Activated naive CD4-positive, alpha-beta T cell treated with anti-CD3 and anti-CD28 coated beads, Interleukin-2, amount 50 U/mL, for 24 hours (primary cell): ENCODE measurements at regions not wholly inside any gene's neighbourhood (a gene's known extent, or its start where the extent isn't known, plus 50 kb on each side); places are given as distances from the start of the nearest gene placed in this dataset.
"Not testable (repeated sequence)": the region's sequence is repeated elsewhere in the genome, so short reads cannot be mapped to it uniquely, and the experiment has no call there.

Experiments used
- H3K27ac Mint-ChIP-seq: one replicate; pipeline ENCODE4 v1.8.0; 2021; ENCODE audit warnings: mild to moderate bottlenecking, mixed read lengths
- H3K27me3 Mint-ChIP-seq: one replicate; pipeline ENCODE4 v1.8.0; 2021; ENCODE audit warnings: mixed read lengths
- H3K36me3 Mint-ChIP-seq: one replicate; pipeline ENCODE4 v1.8.0; 2021; ENCODE audit warnings: mixed read lengths
- H3K4me1 Mint-ChIP-seq: one replicate; pipeline ENCODE4 v1.8.0; 2021; ENCODE audit warnings: mixed read lengths
- H3K4me3 Mint-ChIP-seq: one replicate; pipeline ENCODE4 v1.8.0; 2021; ENCODE audit warnings: mild to moderate bottlenecking, mixed read lengths
- H3K9me3 Mint-ChIP-seq: one replicate; pipeline ENCODE4 v1.8.0; 2021; ENCODE audit warnings: mixed read lengths

DNA sequence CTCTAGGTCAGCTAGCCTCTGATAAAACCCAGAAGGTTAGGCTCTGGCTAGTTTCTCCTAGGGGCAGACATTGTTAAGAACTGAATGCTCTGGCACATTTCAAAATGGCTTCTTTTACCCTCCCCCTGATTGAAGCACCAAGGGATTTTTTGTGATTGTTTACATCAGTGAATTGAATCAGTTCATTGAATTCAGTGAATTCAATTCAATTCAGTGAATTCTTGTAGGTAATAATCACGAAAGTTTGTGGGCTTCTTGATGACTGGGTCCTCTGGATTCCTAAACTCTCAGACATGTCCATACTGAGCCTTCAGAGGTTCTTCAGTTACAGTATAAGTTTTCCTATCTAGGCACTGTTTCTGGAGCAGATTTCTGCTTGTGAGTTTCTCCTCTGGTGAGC, 135.2 kb upstream of the ELAC2 start:
- Mint-ChIP-seq H3K4me1 (no peaks in the 10 kb centered on the region), H3K27me3 (no peaks in the 10 kb centered on the region), H3K36me3 (no peaks in the 10 kb centered on the region), H3K27ac (no peak overlapping the region), H3K4me3 (no peak overlapping the region), H3K9me3 (no peaks in the 10 kb centered on the region)

- peaks cover 2% of the 10 kb centered on the region for H3K27me3 Mint-ChIP-seq
- H3K4me3 Mint-ChIP-seq = no peak overlapping the region
- no peaks in the 10 kb centered on the region for H3K4me1 Mint-ChIP-seq
- H3K27ac Mint-ChIP-seq = no peak overlapping the region
- no peaks in the 10 kb centered on the region for H3K36me3 Mint-ChIP-seq
- no peaks in the 10 kb centered on the region for H3K9me3 Mint-ChIP-seq
Measured at GRCh38 chr17:13152501-13152900, 134.7 kb upstream of the ELAC2 start.

DNA sequence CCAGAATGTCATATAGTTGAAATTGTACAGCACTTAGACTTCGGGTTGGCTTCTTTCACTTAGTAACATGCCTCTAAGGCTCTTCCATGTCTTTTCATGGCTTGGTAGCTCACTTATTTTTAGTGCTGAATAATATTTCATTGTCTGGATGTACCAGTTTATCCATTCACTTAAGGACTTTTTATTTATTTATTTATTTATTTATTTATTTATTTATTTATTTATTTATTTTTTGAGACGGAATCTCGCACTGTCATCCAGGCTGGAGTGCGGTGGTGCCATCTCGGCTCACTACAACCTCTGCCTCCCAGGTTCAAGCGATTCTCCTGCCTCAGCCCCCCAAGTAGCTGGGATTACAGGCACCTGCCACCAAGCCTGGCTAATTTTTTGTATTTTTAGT, 132.9 kb upstream of the ELAC2 start:
- not testable (repeated sequence) for H3K36me3 Mint-ChIP-seq, H3K27me3 Mint-ChIP-seq, H3K4me3 Mint-ChIP-seq, H3K27ac Mint-ChIP-seq, H3K4me1 Mint-ChIP-seq, H3K9me3 Mint-ChIP-seq

GRCh38 chr17:13143001-13143400, 125.2 kb upstream of the ELAC2 start:
- H3K27me3 Mint-ChIP-seq = peaks cover 6% of the 10 kb centered on the region
- no peak overlapping the region for H3K4me3 Mint-ChIP-seq
- no peaks in the 10 kb centered on the region for H3K4me1 Mint-ChIP-seq
- peaks cover 18% of the 10 kb centered on the region for H3K9me3 Mint-ChIP-seq
- no peaks in the 10 kb centered on the region for H3K36me3 Mint-ChIP-seq
- no peak overlapping the region for H3K27ac Mint-ChIP-seq

- Mint-ChIP-seq H3K27ac (no peak overlapping the region), H3K36me3 (no peaks in the 10 kb centered on the region), H3K27me3 (peaks cover 3% of the 10 kb centered on the region), H3K4me1 (no peaks in the 10 kb centered on the region), H3K4me3 (no peak overlapping the region), H3K9me3 (peaks cover 25% of the 10 kb centered on the region)
Measured at GRCh38 chr17:13140750-13141149, 122.9 kb upstream of the ELAC2 start.

DNA sequence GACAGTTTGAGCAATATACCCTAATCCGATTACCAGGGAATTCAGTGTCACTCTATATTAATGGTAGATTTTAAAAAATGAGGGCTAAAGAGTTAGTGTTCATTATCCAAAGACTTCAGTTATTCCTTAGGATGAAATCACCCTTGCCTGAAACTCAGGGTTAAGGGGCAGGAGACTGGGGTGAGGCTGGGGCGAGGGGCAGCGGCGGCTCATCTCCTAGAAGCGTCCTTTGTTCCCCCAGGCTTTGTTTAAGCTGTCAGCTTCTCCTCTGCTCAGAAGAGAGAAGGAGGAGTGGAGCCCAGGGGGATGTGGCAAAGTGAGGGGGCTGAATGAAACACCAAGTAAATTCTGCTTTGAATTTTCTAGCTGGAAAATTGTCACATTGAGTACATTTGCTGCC, 117.7 kb upstream of the ELAC2 start:
- peaks cover 24% of the 10 kb centered on the region for H3K9me3 Mint-ChIP-seq
- H3K36me3 Mint-ChIP-seq = no peaks in the 10 kb centered on the region
- peaks cover 1% of the 10 kb centered on the region for H3K27me3 Mint-ChIP-seq
- H3K4me1 Mint-ChIP-seq = no peaks in the 10 kb centered on the region
- no peak overlapping the region for H3K4me3 Mint-ChIP-seq
- H3K27ac Mint-ChIP-seq = no peak overlapping the region

DNA sequence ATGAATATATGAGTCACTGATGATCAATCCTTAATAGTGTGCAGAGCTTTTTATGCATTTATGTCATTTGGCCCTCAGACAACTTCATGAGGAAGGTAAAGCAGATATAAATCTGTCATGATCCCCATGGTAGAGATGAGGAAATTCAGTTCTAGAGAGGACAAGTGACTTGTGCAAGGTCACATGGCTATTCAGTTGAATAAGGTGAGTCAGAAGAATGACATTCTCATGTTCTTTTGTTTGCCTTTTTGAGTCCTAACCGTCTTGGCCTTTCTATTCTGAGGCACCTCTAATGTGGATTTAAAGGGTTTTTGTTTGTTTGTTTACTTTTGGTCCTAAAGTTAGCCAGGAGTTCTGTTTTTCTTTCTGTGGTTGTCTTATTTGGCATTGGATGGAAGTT, 116.2 kb upstream of the ELAC2 start:
- Mint-ChIP-seq H3K4me3 (no peak overlapping the region), H3K4me1 (no peaks in the 10 kb centered on the region), H3K36me3 (no peaks in the 10 kb centered on the region), H3K27me3 (peaks cover 1% of the 10 kb centered on the region), H3K9me3 (peaks cover 10% of the 10 kb centered on the region), H3K27ac (no peak overlapping the region)

- Mint-ChIP-seq H3K4me3 (no peak overlapping the region), H3K9me3 (peaks cover 4% of the 10 kb centered on the region), H3K36me3 (no peaks in the 10 kb centered on the region), H3K27me3 (peaks cover 5% of the 10 kb centered on the region), H3K27ac (no peak overlapping the region), H3K4me1 (no peaks in the 10 kb centered on the region)
Measured at GRCh38 chr17:13131225-13131624, 113.4 kb upstream of the ELAC2 start.

- peaks cover 6% of the 10 kb centered on the region for H3K27me3 Mint-ChIP-seq
- H3K4me3 Mint-ChIP-seq = no peak overlapping the region
- H3K36me3 Mint-ChIP-seq = no peaks in the 10 kb centered on the region
- H3K27ac Mint-ChIP-seq = no peak overlapping the region
- H3K4me1 Mint-ChIP-seq = no peaks in the 10 kb centered on the region
- H3K9me3 Mint-ChIP-seq = peaks cover 6% of the 10 kb centered on the region
Measured at GRCh38 chr17:13129356-13129755, 111.5 kb upstream of the ELAC2 start.

DNA sequence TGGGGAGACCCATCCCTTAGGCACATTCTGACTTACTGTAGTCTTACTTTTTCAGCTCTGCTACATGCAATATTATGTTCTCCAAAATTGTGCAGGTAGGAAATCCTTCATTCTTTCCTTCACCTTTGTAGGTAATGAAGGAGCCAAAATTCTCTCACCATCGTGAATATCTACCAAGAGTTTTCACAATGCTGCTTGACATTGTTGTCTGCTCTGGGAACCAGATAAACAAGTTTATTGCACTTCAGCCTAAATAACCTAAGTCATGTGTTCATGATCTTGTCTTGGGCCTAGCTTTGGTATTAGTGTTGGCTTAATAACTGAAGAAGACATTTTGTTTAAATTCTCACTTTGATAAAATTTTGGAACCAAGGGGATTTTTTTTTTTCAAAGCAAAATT, 110.8 kb upstream of the ELAC2 start:
- no peak overlapping the region for H3K4me3 Mint-ChIP-seq
- H3K27ac Mint-ChIP-seq = no peak overlapping the region
- no peaks in the 10 kb centered on the region for H3K4me1 Mint-ChIP-seq
- no peaks in the 10 kb centered on the region for H3K36me3 Mint-ChIP-seq
- H3K9me3 Mint-ChIP-seq = peaks cover 6% of the 10 kb centered on the region
- peaks cover 5% of the 10 kb centered on the region for H3K27me3 Mint-ChIP-seq

DNA sequence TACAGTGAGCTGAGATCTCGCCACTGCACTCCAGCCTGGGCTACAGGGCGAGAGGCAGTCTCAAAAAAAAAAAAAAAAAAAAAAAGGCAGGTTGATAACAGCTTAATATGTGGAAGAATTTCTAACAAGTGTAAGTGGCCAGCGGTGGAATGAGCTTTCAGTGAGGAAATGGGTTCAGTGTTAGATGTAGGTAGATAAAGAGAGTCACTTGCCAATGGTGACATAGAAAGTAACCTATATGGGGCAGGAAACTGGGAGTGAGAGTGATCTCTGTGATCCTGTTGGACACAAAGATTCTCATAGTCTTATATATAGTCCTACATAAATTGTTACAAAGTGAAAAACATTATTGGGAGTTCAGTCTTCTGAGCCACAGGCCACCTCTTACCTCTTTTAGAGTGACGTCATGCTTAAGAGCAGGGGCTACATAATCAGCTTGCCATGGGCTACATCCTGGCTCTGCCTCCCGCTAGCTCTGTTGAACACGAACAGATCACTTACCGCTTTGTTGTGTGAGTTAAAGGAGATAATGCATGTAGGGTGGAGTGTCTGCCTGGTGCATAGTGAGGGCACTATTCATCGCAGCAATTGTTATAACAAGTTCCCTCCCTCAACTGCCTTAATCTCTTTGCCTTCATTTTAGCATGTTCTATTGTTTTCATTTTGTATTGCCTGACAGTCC, 110.2 kb upstream of the ELAC2 start:
- Mint-ChIP-seq H3K36me3 (no peaks in the 10 kb centered on the region), H3K4me3 (no peak overlapping the region), H3K4me1 (no peaks in the 10 kb centered on the region), H3K9me3 (peaks cover 6% of the 10 kb centered on the region), H3K27me3 (peaks cover 5% of the 10 kb centered on the region), H3K27ac (no peak overlapping the region)

GRCh38 chr17:13120864-13121263, 103.0 kb upstream of the ELAC2 start:
- Mint-ChIP-seq H3K27me3 (no peaks in the 10 kb centered on the region), H3K4me1 (no peaks in the 10 kb centered on the region), H3K36me3 (no peaks in the 10 kb centered on the region), H3K4me3 (no peak overlapping the region), H3K27ac (no peak overlapping the region), H3K9me3 (no peaks in the 10 kb centered on the region)

- Mint-ChIP-seq H3K36me3 (no peaks in the 10 kb centered on the region), H3K4me3 (no peak overlapping the region), H3K27ac (no peak overlapping the region), H3K4me1 (no peaks in the 10 kb centered on the region), H3K27me3 (peaks cover 8% of the 10 kb centered on the region), H3K9me3 (no peaks in the 10 kb centered on the region)
Measured at GRCh38 chr17:13118311-13118710, 100.5 kb upstream of the ELAC2 start.

GRCh38 chr17:13117616-13118015, 99.8 kb upstream of the ELAC2 start:
- H3K27me3 Mint-ChIP-seq = peaks cover 8% of the 10 kb centered on the region
- no peaks in the 10 kb centered on the region for H3K9me3 Mint-ChIP-seq
- no peaks in the 10 kb centered on the region for H3K36me3 Mint-ChIP-seq
- no peaks in the 10 kb centered on the region for H3K4me1 Mint-ChIP-seq
- H3K4me3 Mint-ChIP-seq = no peak overlapping the region
- no peak overlapping the region for H3K27ac Mint-ChIP-seq

DNA sequence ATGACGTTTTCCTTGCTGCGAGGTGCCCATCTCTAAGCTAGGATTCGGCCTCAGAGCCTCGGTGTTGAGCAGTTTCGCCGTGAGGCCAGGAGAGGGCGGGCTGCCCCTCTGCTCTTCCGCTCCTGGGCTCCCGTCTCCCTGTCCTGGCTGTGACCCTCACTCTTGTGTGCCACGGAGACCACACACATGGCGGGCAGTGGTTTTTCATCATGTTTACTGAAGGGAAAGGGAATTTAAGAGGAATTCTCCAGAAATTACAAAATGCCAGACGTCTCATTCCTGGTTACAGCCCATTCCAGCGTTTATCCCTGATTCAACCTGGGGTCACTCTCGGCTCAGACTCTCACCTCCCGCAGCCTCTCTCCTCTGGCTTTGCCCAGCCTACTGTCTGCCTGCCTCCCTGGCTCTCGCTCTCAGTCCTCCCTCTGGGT, 96.8 kb upstream of the ELAC2 start:
- Mint-ChIP-seq H3K4me3 (no peak overlapping the region), H3K4me1 (no peaks in the 10 kb centered on the region), H3K27ac (no peak overlapping the region), H3K36me3 (no peaks in the 10 kb centered on the region), H3K27me3 (peaks cover 10% of the 10 kb centered on the region), H3K9me3 (no peaks in the 10 kb centered on the region)

GRCh38 chr17:13113821-13114525, 96.1 kb upstream of the ELAC2 start:
- Mint-ChIP-seq H3K27ac (no peak overlapping the region), H3K4me3 (no peak overlapping the region), H3K27me3 (peaks cover 10% of the 10 kb centered on the region), H3K36me3 (no peaks in the 10 kb centered on the region), H3K9me3 (no peaks in the 10 kb centered on the region), H3K4me1 (no peaks in the 10 kb centered on the region)
